ENCODE measurements at regions not wholly inside any gene's neighbourhood (a gene's known extent, or its start where the extent isn't known, plus 50 kb on each side); places are given as distances from the start of the nearest gene placed in this dataset.

GRCh38 chr18:55731594-55732042 is 143.6 kb upstream of the TCF4 start (continued):
- TF ChIP-seq RBFOX2 (IDR thresholded peaks at IDR 0.05; ENCODE audit: low read depth, low read length) (0 out of 2 replicates have a peak, but pooled peaks have one; percentile 32), ZNF592 (IDR thresholded peaks at IDR 0.05) (peak; percentile 82), ATF4 (CRISPR knock-in tag; IDR thresholded peaks at IDR 0.05) (no peak), CREB3L1 (IDR thresholded peaks at IDR 0.05; ENCODE audit: borderline replicate concordance, low read depth) (peak; percentile 45; the same call in 1 of the 2 replicates), JUN (IDR thresholded peaks at IDR 0.05; ENCODE audit: borderline replicate concordance, low read depth, low read length) (peak; percentile 40; the same call in 1 of the 2 replicates), JUN (CRISPR knock-in tag; IDR thresholded peaks at IDR 0.05; ENCODE audit: borderline replicate concordance) (no peak), GABPB1 (CRISPR knock-in tag; IDR thresholded peaks at IDR 0.05) (no peak), FUS (optimal IDR thresholded peaks at IDR 0.05; ENCODE audit: low read depth, low read length) (no peak), ZBTB9 (CRISPR knock-in tag; IDR thresholded peaks at IDR 0.05) (0 out of 2 replicates have a peak, but pooled peaks have one; percentile 17), GTF2E2 (tag; IDR thresholded peaks at IDR 0.05) (peak; percentile 75; the same call in 1 of the 2 replicates), TARDBP (IDR thresholded peaks at IDR 0.05) (no peak), ZBTB8A (IDR thresholded peaks at IDR 0.05; ENCODE audit: partially characterized antibody) (no peak), BRD4 (IDR thresholded peaks at IDR 0.05) (no peak), CREB5 (CRISPR knock-in tag; IDR thresholded peaks at IDR 0.05) (no peak), ZFPM2 (CRISPR knock-in tag; IDR thresholded peaks at IDR 0.05) (no peak), BACH1 (tag; IDR thresholded peaks at IDR 0.05) (no peak), NR4A1 (CRISPR knock-in tag; IDR thresholded peaks at IDR 0.05) (no peak), NR4A1 (tag; IDR thresholded peaks at IDR 0.05) (peak; percentile 50; the same call in 1 of the 2 replicates), NFRKB (IDR thresholded peaks at IDR 0.05; ENCODE audit: low read depth) (0 out of 2 replicates have a peak, but pooled peaks have one; percentile 30)
